NCI-H460 (cell line): ENCODE measurements at regions not wholly inside any gene's neighbourhood (a gene's known extent, or its start where the extent isn't known, plus 50 kb on each side); places are given as distances from the start of the nearest gene placed in this dataset.

ENCODE experiments used
- DNase-seq: peaks from one replicate; pipeline ENCODE4 v3.0.0-alpha.2; 2016; ENCODE audit warnings: low read depth; ENCODE audit errors: extremely low read depth

DNA sequence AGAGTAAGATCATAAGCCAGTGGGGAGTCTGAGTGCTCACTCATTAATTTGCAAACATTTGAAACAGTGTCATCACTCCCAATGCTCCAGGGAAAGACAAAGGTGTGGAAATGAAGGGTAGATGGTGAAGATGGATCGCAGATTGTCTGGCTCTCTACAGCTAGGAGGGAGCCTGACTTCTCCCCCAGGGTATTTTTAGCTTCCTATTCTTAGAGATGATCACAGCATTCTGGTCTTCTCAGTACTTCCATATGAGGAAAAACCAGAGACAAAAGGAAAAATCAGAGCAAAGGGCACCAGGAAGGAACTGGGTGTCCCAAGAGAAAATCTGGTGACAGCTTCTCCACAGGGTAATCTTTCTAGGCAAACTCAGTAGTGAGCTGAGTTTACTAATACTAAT, 401.9 kb upstream of the GRIA1 start:
- no peak for DNase-seq

DNA sequence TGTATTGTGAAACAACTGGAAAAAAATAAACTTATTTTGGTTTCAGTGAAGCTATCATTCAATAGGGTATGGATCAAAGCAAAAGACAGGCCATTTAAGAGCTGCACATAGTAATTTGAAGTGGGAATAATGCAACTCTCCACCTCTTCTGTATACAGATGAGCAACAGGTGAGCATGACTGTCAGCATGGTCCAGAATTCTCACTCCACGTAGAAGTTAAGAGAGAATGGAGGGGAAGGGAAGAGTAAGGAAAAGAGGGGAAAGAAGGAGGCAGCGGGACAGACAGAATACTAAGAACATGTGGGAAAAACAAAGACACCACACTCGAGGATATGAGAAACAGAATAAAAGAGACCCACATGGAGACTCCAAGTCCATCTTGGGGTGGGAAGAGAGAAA, 396.1 kb upstream of the GRIA1 start:
- no peak for DNase-seq

DNA sequence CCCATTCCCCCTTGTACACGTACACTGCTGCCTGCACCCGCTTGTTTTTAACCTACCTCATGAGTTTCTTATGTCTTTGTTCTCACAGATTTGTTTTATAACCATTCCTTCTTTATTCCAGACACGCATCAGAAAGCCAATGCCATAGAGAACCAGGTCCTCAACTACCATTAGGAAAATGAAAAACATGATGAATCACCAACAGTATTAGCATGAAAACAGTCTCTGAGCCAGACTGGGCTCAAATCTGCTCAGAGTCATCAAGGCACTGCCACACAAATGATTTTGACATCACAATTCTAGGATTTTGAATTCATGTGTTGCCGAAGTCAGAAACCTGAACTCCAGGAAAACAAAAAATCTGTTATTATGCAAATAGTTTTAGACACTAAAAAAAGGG, 394.1 kb upstream of the GRIA1 start:
- DNase-seq, result no peak

DNA sequence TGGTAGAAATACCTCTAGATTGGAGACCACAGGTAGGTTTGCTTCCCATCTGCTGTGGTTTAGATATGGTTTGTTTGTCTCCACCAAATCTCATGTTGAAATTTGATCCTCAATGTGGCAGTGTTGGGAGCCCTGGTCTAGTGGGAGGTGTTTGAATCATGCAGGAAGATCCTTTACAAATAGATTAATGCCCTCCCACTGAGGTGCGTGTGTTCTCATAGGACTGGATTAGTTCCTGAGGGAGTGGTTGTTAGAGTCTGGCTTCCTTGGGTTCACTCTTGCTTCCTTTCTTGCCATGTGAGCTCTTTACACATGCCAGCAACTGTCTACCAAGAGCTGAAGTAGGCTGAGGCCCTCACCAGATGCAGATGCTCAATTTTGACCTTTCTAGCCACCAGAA, 391.1 kb upstream of the GRIA1 start:
- no peak for DNase-seq

DNA sequence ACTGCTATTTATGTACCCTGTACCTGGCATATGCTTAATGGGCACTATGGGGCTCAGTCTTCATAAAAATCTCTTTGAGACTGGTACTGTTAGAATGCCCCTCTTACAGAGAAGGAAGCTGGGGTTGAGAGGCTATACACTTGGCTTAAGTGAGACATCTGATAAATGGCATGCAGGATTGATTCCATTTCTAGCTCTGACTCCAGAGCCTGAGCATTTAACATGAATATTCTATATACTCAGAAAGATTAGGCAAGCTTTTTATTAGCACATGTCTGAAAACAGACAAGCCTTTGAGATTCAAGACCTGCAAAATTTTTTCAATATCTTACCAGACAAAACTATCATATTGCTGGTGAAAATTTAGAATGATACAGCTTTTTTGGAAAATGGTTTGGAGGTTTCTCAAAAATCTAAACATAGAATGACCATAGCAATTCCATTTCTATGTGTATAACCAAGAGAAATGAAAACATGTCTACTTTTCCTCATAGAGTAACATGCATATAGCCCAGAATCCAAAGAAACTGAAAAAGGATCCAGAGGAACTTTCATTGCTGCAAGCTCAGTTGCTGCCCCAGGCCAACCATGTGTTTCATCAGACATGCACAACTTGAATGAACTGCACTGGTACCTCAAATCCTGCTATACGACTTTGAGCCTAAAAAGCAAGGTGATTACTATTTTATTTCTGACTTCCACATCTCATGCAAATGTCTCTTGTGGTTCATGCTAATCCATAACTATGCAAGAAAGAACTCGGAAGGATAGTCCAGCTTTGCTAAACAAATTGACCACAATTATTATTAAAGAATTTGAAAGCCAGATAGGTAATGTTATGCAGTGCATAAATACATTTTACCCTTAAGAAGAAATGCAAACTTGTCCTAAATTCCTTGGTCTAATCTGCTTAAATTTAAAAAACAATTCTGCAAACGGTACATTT, 389.0 kb upstream of the GRIA1 start:
- no peak for DNase-seq

GRCh38 chr5:153116916-153117315, 373.6 kb upstream of the GRIA1 start:
- DNase-seq, result no peak

DNA sequence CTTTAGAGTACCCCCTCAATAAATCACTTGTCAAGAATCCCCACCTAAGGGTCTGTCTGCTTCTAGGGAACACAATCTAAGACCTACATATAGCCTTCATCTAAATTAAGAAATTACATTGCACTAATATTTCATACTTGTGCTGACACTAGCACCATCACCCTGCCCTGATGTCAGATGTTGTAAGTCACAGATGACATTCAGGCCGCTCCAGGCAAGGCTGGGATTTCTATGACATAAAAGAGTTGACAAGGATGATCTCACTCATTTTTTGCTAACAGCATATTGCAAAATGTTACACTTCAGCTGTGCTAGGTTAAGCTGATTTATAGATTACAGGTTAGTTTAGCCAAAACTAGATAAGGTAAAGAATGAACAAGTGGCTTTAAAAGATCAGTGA, 372.5 kb upstream of the GRIA1 start:
- DNase-seq, result no peak

DNA sequence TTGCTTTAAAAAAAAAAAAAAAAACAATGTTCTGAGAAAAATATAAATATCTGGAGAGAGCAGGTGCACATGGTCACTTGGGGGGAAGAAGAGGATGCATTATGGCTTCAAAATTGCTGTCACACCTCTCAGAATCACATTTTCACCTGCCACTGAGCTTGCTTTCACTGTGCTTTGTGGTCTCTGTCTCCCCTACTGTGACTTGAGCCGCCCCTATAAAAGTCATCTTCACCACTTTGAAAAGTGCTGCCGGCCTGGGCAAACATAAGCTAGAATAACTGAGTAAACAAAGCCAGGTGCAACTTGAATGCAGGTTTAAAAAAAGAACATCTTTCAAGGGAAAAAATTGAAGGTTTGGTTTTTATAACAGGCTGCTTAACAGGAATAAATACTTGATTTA, 368.1 kb upstream of the GRIA1 start:
- DNase-seq, result no peak

DNA sequence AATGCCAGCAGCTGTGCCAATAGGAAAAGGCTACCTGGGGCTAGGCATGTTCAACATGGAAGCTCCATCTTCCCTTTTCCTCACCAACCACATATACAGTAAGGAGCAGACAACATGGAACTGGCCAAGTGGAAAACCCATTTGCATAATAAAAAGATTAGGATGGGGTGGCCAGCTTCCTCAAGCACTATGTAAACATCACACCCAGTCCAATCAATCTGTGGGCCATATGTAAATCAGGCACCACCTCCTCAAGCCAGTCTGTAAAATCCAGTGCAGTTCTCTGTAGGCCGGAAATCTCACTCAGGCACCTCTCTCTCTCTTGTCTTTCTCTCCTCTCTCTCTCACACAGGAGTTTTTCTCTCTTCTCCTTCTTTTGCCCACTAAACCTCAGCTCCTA, 360.2 kb upstream of the GRIA1 start:
- no peak for DNase-seq

DNA sequence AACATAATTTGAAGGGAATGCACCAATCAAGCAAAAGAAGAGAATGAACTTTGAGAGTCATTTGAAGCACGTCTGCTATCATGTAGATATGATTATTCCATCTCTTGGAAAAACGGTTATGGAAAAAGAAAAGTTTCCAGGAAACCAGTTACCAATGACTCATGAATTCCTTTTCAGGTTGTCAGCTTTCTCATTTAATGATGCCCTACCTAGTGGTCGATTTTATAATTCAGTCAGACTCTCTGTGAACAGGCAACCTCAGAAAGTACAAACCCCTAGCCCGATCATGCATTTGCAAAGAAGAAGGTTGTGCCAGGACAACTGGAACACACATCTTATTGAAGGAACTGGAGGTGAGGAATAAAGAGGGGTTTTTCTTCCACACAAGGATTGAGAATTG, 355.1 kb upstream of the GRIA1 start:
- no peak for DNase-seq

GRCh38 chr5:153136910-153137614, 353.4 kb upstream of the GRIA1 start:
- no peak for DNase-seq

- no peak for DNase-seq
Measured at GRCh38 chr5:153147891-153148623, 342.4 kb upstream of the GRIA1 start.

GRCh38 chr5:153148624-153148976, 341.9 kb upstream of the GRIA1 start:
- no peak for DNase-seq

GRCh38 chr5:153151558-153151957, 338.9 kb upstream of the GRIA1 start:
- no peak for DNase-seq

GRCh38 chr5:153153086-153153485, 337.4 kb upstream of the GRIA1 start:
- DNase-seq, result no peak

- no peak for DNase-seq
Measured at GRCh38 chr5:153157156-153157555, 333.3 kb upstream of the GRIA1 start.

DNA sequence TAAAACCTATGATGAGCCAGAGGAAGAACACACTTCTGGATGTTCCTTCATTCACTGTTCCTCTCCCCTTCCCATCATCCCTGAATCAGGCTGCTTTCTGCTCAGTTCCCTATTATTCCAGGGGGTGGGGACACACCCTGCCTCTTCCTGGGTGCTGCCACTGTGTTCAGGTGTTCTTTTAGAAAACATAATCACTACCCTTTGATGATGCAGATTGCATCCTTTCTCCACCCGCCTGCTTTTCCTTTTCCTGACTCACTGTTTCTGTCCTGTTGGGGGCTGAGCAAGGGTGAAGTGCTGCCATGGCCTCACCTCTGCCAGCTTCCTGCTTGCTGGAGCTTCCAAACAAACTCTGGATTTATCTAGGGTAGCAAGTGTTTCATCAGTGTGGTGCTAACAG, 331.9 kb upstream of the GRIA1 start:
- no peak for DNase-seq

DNA sequence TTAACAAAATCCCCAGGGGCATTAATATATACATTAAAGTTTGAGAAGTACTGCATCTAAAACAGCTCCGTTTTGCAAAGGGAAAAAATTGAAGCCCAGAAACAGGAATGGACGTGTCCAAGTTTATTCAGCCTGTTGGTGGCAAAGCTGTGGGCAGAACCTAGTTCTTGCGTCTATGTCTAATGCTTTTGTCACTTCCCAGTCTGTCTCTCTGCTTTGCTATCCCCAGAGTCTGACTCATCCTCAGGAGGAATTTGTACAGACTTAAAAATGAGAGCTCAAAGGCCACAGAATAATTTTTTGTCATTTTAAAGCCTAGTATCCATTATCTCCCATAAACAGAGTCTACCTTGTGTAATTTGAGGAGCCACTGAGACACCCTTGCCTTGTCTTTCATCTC, 330.9 kb upstream of the GRIA1 start:
- DNase-seq, result no peak

GRCh38 chr5:153168241-153168640, 322.2 kb upstream of the GRIA1 start:
- DNase-seq, result no peak

GRCh38 chr5:153187503-153187902, 303.0 kb upstream of the GRIA1 start:
- DNase-seq, result no peak

- DNase-seq, result no peak
Measured at GRCh38 chr5:153206361-153206760, 284.1 kb upstream of the GRIA1 start.

- DNase-seq, result no peak
Measured at GRCh38 chr5:153209016-153209415, 281.5 kb upstream of the GRIA1 start.
